Renal pelvis (tissue), 1 donor: ENCODE measurements at regions not wholly inside any gene's neighbourhood (a gene's known extent, or its start where the extent isn't known, plus 50 kb on each side); places are given as distances from the start of the nearest gene placed in this dataset.
"Not testable (repeated sequence)": the region's sequence is repeated elsewhere in the genome, so short reads cannot be mapped to it uniquely, and the experiment has no call there.

Source experiments
- DNase-seq: peaks from one replicate; pipeline ENCODE4 v3.0.0-alpha.2; 2013

DNA sequence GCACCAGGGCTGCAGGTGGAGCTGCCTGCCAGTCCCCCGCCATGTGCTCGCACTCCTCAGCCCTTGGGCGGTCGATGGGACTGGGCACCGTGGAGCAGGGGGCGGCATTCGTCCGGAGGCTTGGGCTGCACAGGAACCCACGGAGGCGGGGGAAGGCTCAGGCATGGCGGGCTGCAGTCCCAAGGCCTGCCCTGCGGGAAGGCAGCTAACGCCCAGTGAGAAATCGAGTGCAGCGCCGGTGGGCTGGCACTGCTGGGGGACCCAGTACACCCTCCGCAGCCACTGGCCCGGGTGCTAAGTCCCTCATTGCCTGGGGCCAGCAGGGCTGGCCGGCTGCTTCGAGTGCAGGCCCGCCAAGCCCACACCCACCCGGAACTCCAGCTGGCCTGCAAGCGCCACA lies 130.5 kb upstream of the RXFP2 start:
- not testable (repeated sequence) for DNase-seq

DNA sequence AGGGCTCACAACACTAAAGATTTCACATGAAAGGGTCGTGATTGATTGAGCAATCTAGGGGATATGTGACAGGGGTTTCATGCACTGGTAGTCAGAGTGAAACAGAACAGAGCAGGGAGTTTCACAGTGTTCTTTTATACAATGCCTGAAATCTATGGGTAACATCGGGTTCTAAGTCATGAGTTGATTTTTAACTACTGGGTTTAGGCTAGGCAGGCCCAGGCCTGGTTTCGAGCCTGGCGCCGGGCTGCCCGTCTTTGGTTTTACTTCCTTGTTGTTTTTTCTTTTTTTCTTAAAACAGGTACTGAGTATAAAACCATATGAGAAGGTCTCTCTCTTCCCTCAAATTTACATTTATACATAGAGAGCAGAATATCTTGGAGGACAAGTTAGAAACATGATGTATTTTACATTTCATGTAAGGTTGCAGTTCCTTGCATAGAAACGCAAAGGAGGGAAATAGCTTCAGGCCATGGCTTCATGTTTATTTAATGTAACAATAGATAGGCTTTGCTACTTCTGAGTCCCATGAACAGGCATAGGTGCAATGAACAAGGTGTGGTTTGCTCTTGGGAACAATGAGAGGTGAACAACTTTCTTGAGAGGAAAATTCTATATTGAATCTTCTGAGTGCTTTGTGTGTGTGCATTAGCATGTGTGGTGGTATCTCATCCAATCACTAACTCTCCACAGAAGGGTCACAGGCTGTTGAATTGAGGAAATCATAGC lies 128.9 kb upstream of the RXFP2 start:
- no peak for DNase-seq

DNA sequence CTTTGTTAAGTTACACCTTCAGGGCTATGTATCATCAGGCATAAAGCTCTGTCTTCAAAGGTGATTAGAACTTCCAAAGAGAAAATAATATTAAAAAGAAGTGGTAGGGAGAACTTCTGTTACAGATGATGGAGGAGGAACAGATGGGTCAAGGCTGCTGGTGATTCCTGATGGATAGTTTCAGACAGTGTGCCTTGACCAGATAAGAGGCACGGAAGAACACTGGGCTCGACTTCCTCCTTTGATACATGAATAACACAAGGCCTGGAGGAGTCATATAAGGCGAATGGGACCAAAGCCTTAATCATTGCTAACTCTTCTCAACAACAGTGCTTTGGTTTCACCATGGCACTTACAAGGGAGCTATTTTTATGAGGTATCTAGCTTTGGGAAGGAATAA lies 128.1 kb upstream of the RXFP2 start:
- no peak for DNase-seq

DNA sequence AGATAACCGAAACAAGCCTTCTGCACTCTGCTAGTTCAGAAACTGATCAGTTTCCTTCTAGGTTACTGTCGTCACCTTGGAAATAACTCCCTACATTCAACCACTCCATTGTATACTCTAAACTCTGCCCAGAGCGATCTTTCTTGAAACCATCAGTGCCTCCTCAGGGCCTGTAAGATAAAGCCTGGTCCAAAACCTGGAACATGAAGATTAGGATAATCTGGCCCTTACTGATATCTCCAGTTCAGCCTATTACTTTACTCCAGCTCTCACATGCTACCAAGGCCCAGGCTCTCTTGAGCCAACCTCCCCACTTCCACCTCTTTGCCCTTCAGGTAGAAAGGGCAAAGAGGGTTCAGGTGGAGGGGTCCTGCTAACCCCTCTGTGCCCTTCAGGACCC lies 125.3 kb upstream of the RXFP2 start:
- DNase-seq: no peak

DNA sequence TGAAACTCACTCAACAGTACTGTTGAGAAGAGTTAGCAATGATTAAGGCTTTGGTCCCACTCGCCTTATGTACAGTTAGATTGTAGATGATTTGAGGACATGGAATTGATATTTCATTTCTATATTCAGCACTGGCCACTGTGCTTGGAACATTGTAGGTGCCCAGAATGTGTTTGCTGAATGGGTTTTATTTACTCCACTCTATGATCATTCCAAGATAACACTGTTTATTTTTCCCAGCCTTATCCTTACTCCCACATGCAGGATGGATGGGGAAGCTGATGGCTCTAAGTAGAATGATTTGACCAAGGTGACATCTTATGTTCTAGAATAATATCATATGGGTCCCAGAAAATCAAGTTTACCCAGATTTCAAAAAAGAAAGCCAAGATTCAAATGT lies 124.6 kb upstream of the RXFP2 start:
- no peak for DNase-seq

DNA sequence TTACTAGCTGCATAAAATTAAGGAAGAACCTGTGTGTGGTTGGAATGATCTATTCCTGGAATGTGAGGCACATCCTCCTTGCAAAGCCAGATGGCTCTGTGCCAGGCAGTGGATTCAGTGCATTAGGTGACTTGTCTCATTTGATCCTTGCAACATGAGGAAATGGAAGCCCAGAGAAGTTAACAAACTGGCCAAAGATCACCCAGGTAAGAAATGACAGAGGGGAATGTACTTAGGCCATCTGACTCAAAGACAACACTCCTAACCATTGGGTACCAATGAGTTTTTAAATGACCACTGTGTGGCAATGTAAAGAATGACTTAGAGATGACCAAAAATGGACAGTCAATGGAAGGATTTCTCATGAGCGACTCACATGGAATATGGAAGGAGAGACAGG lies 114.2 kb upstream of the RXFP2 start:
- DNase-seq: no peak

DNA sequence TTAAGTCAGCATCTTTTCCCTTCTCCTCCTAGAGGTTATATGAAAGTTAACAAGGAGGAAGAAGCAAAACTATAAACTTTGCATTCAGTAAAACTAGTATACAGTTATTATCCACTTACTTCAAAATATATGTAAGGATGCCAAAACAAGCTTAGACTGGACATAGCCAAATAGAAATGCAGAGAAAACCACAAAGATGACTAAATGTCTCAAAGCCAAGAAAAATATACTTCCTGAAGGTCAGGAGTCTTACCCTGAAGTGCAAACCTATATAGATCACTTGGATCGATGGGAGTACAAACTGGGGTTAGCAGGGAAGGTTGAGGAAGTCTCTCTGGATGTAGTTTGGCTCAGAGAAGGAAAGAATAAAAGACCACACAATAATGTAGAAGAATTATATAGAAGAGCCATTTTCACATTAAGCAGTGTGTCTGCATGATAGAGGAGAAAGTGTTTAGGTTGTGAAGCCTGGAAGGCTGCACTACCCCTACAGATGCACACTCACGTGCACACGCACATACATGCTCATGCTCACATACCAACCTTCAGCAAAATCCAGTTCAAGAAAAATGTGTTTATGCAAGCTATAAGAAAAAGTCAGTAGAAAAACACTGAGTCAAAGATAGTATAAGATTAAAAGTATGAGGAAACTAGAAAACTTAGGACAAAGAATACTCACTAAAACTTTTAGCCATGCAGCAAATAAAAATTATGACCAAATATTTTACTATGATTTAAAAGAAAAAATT lies 112.1 kb upstream of the RXFP2 start:
- no peak for DNase-seq

DNA sequence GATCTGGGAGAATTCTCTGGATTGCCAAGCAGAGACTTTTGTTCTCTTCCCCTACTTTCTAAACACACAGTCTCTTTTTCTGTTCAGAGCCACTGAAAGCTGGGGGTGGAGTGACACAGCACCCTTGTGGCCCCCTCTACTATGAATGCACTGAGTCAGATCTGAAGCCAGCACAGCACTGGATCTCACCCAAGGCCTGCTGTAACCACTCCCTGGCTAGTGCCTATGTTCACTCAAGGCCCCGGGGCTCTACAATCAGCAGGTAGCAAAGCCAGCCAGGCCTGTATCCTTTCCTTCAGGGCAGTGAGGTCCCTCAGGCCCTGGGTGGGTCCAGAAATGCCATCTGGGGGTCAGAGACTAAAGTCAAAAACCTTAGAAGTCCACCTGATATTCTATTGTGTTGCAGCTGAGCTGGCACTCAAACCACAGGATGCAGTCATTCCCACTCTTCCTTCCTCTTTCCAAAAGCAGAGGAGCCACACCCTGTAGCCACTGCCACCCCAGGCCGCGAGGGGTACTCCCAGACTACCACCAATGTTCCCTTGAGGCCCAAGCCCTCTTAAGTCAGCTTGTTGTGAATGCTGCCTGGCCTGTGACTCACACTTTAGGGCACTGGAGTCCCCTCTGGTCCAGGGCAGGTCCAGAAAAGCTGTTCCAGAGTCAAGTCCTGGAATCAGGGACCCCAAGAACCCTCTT lies 110.1 kb upstream of the RXFP2 start:
- no peak for DNase-seq

DNA sequence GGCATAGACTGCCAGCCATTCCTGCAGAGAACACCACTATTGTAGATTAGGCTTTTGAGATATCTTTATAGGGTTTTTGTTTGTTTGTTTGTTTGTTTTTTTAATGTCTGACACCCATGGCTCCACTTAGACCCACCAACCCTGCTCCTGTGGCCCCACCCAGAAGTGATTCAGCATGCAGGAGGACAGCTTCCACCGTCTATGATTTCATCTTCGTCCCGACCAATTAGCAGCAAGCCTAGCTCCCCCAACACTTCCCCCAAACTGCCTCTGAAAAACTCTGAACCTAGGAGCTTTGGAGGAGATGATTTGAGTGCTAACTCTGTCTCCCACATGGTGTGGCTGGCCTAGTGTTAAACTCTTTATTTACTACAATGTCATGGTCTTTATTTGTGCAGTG lies 108.3 kb upstream of the RXFP2 start:
- no peak for DNase-seq

DNA sequence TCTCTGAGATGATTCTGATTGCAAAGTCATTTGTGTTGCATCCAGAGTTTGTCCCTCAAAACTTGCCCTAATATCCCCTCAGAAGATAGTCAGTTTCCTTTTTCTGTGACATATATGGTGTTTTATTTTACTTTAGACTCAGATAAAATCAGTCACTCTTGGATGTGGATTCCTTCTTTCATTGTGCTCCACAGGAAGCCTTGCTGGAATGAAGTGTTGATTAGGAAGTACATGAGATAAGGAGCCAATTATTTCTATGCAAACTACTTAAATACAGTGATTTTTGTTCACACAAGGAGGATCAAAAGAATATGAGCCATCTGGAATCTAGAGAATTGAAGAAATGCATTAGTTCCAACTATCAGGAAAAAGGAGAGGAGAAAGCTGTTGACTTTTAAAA lies 107.6 kb upstream of the RXFP2 start:
- DNase-seq: no peak

DNA sequence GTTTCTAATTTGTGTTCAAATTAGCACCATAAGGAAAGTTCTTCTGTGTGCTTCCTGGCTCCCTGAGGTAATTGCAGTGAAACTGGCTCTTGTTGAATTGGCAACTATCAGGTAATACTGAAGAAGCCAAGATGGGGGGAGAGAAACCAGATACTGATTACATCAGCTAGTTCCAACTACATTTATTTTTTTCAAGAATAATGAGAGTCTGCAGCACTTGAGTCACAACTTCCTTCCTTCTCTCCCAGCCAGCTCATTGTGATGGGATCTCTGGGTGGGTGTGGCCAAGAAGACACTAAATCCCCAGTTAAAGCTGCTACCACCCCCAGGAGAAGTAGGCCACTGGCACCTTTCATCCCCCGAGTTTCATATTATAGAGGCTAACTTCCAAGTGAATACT lies 100.7 kb upstream of the RXFP2 start:
- no peak for DNase-seq

DNA sequence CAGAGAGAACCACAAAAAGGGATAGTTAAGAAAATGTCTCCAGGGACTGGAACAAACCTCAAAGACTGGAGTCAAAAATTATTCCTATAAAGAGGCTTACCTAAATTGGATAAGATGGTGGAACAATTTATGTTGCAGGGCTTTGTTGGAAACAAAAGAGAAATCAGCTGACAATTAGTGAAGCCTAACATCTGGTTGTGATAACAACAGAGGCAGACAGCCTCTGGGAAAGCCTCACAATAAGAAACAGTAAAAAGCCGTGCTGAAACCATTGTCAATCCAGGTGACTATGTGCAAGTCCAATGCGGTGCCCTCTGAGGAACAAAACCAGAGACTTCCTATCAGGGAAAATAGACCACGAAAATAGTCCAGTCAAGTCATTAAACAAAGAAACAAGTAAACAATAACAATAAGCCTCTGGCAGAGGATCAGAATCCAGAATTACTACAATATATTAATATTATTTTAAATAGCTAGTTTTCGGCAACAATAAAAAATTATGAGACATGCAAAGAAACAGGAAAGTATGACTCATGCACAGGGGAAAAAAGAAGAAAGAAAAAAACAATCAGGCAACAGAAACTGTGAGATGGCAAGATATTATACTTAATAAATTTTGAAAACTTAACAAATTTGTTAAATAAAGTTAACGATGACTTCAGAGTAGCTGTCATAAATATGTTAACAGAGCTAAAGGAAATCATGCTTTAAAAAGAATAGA lies 99.7 kb upstream of the RXFP2 start:
- DNase-seq: no peak

DNA sequence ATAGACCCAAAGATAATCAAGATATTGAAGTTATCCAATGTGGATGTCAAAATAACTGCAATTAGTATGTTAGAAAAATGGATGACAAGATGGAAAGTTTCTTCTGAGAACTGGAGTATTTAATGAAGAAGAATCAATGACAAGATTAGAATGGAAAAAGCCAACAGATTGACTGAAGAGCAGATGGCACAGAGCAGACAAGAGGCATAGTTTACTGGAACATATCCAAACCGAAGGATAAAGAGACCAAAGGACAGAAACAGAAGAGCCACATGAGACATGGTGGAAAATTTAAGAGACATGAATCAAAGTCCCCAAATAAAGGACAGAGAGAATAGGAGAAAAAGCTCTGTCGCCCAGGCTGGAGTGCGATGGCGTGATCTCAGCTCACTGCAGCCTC lies 89.6 kb upstream of the RXFP2 start:
- DNase-seq: no peak

DNA sequence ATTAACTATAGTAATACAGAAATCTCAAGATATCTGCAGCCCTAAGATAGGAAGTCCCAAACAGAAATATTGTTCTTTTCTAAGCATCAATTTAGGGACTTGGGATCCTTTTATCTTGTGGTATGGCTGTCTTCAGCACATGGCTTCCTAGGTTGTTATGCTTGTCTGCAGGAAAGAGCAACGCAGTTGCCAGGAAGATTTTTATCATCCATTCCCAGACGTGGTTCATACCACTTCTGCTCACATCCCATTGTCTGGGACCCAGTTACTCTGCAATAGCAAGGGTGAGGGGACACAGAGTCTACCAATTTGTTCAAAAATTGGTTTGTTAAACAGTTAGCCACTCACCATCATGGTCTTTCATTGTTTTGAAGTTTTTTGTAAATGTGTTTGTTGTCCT lies 85.6 kb upstream of the RXFP2 start:
- no peak for DNase-seq

DNA sequence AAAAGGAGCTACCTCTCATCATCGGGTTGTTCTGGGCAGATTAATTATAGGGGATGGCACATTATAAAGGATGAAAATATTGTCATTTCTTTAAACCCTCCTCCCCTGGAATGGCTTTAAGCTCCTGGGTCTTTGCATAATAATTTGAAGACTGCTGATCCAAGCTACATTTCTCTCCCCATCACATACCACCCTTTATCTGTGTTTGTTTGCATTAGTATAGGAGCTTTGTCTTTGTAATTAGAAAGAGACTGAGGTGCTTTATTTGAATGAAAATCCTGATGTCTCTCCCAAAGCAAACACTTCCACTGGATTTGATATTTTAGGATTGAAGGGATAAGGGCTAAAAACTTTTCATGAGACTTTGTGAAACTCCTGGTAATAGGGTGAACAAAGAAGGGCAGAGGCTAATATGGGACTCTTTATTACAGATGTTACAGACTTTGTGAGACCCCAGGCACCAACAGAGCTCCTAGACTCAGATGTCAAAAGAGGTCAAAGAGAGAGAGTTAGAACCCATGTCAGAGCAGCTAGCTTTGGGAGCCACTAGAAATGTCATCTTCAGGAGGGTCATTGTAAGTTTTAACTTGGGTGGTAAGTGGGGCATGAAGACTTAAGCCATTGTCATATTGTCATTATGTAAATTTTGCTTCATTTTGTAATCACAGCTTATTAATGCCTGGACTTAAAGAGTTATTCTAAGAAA lies 75.3 kb upstream of the RXFP2 start:
- no peak for DNase-seq

DNA sequence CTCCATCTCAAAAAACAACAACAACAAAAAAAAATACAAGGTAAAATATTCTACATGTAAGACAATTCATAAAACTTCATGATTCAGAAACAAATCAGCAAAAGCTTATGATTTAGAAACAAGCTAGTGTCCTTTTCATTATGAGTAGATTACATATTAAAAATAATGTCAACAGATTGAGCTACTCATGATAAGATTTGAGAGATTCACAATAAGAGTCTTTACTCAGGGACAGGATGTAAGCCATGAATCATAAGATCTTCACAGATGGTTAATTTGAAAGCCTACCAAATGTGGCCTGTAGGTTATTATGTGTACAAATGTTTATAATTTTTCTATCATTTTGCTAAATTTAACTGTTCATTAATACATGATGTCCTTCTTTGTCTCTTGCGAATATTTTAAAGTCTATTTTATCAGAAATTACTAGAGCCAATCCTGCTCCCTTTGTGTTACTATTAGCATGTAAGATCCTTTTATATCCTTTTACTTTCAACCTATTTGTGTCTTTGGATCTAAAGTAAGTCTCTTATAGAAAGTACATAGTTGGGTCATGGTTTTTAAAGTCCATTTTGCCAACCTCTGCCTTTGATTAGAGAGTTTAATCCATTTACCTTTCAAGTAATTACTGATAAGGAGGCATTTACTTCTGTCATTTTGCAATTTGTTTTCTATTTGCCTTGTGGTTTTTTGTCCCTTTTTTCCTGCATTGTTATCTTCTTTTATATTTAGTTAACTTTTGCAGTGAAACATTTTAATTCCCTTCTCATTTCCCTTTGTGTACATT lies 68.3 kb upstream of the RXFP2 start:
- no peak for DNase-seq

DNA sequence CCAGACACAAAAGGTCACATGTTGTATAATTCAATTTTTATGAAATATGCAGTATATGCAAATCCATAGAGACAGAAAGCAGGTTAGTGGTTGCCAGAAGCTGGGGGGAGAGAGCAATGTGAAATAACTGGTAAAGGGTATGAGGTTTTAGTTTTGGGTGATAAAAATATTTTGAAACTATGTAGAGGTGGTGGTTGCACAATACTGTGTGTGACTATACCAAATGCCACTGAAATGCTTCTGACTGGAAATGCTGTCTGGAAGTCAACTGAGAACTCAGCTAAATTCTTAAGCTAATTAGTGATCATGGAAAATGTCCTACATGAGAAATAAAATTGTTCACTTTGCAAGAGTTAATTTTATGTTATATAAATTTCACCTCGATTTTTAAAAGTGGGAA lies 65.3 kb upstream of the RXFP2 start:
- no peak for DNase-seq

DNA sequence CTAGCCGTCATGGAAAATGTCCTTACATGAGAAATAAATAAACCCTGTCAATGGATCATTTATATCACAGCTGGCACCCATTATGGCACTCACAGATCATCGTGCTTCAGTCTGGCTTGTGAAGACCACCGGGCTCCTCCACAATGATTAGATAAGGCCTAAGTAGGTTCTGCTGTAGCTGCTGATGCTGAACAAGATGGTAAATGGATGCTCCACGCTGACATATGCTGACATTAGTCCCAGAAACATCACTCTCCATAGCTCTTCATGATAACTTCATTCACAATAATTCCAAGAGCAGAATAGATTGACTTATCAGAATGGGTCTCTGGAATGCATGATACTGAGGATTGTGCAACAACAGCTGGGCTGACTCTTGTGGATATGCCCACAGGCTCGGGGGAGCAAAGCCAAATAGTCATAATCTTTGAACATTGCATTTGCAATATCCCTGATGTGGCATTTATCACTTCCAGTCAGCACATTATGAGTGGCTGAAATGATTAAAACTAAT lies 63.8 kb upstream of the RXFP2 start:
- no peak for DNase-seq

DNA sequence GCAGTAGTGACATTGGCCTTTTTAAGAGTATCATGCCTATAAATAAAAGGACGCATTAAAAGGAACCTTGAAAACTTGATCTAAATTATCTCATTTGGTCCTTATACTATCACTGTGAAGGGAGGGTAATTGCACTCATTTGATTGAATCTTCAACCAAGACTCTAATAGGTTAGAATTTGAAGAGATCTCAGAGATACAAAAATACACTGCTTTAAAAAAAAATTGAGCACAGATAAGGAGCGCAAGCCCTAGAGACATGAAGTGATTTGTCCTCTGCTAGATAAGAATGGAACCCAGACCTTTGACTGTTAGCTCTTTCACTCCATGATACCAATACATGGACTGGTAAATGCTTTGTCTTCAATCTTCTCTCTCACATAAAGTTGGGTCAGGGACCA lies 58.2 kb upstream of the RXFP2 start:
- DNase-seq: no peak

DNA sequence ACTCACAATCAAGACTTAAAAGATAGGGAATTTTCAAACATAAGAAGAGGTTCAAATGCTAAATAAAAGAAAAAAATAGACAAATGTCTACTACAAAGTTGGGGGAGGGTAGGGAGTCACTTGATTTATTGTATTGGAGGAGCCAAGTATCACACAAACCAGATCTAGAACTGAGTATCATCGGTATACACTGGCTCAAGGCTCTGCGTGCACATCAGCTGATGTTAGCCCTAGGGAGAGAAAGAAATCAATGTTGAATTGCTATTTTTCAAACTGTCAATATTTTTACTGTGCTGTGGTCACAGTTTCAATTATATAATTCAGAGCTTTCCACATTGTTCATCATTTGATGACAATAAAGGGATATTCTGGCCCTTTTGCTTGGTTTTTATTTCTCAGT lies 54.9 kb upstream of the RXFP2 start:
- DNase-seq: no peak
